Fibroblast of skin of right quadriceps (primary cell): ENCODE measurements at regions not wholly inside any gene's neighbourhood (a gene's known extent, or its start where the extent isn't known, plus 50 kb on each side); places are given as distances from the start of the nearest gene placed in this dataset.

Experiments used
- DNase-seq: peaks from one replicate; pipeline ENCODE4 v3.0.0-alpha.2; 2013

DNA sequence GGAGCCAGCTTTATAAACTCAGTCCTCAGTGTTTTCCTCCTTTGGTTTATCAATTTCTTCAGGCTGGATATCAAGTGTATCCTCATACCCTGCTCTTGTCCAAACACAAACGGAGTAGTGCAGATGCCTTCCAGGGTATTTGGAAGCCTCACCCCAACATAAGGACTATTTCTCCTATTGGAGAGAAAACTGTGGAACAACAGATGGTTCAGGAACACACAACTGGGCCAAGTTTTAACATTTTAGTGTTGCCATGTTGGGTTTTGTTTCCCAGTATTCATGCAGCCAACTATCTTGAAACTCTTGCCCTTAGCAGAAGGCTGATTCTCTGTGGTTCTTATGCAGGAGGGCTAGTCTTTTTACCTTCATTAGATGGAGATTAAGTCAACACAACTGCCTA, 398.1 kb downstream of the GABRB3 start:
- DNase-seq: no peak

DNA sequence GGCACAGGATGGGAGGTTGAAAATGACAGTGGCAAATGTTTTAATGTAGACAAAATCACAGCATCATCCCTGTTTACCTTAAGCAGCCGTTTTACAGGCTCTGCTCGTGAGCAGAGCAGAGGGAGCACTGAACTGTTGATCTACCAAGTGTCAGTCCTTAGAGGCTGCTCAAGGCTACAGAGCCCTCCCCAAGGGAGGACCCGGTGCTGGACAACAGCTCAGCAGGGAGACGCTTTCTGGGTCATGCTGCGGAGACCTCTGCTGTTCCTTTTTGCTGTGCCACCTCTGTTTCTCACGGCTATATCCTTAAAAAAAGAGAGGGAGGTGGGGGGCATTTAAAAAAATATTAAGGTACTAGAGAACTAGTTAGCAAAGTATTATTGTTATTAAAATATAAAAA, 400.2 kb downstream of the GABRB3 start:
- no peak for DNase-seq

GRCh38 chr15:26365077-26365476, 407.8 kb downstream of the GABRB3 start:
- no peak for DNase-seq

DNA sequence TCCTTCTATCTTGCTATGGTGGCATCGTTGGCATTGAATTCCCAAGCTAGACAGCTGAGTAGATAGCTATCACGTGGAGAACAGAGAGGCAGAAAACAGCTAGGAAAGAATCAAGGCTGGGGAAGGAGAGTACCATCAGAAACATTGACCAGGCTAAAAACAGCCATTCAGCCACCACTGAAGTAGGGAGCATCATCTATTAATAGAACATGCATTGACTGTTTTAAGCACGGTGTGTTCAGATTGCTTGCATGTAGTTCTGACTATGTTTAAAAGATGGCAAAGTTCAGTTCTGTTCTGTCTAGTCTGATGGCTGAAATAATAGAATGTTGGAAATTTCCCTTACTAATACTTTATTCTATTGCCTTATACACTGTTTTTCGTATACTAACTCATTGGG, 413.0 kb downstream of the GABRB3 start:
- DNase-seq: no peak

DNA sequence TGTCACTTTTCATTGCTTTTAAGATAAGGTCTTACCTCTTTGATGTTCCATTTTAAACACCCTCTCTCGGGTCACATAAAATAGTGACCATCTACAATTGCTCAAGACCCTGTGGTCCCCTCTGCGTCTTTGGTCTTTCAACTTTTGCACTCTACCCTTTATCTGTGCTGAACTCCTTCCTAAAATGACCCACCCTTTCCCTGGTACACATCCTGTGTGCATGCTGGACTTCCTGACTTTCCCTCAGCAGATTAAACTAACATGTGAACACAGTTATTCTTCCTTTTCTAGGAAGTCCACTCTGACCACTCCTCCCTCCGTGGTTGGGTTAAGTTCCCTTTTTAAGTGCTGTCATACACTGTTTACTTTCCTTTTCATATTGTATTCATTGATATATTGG, 414.2 kb downstream of the GABRB3 start:
- no peak for DNase-seq

DNA sequence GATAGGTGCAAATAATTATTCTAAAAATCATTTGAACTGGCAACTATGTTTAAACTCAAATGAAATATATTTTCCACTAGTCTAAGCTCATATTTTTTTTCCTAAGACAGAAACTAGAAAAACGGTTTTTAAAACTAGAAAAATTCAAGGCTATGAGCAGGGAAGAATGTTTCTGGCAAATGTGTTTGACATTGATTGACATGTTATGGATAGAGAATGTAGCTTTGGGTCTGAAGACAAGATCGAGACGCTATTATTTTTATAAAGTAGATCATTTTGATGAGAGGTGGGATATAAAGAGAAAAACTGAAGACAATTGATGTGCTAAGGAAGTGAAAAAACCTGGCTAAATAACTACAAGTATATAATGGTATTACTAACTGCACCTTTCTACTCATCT, 415.2 kb downstream of the GABRB3 start:
- DNase-seq: no peak

DNA sequence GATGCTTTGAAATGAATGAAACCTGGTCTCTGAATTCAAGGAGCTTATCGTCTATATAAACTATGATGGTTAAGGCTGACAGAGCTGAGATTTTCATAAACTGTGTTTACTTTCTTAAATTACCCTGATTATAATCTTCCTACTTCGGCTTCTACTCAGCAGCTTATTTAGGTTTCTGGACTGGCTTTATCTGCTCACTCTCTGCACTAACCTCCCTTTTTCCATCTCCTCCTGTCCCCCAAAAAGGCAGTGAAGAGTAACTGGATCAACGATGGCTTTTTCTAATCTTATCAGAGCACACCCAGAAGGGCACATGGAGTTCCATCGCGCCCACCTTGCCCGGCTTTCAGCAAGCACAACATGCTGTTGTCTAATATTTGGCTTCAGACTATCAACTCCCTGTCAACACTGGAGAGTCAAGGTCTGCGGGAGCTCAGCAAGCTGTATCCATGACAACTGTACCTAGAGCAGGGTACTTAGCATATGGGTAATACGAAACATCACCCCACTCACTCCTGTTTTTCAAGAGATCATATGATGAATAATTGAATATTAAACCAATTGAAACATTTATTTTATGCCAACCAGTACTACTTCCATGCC, 417.3 kb downstream of the GABRB3 start:
- no peak for DNase-seq

- no peak for DNase-seq
Observed at GRCh38 chr15:26352909-26353308, 420.0 kb downstream of the GABRB3 start.

- no peak for DNase-seq
Observed at GRCh38 chr15:26352406-26352805, 420.5 kb downstream of the GABRB3 start.

- DNase-seq: no peak
Observed at GRCh38 chr15:26325495-26325894, 447.4 kb downstream of the GABRB3 start.

- no peak for DNase-seq
Observed at GRCh38 chr15:26323566-26323965, 449.3 kb downstream of the GABRB3 start.

GRCh38 chr15:26318689-26319088, 454.2 kb downstream of the GABRB3 start:
- no peak for DNase-seq

GRCh38 chr15:26314577-26314976, 451.4 kb upstream of the ATP10A start:
- no peak for DNase-seq

GRCh38 chr15:26311710-26312236, 448.6 kb upstream of the ATP10A start:
- no peak for DNase-seq

GRCh38 chr15:26298659-26299170, 435.6 kb upstream of the ATP10A start:
- peak; percentile 30 for DNase-seq

GRCh38 chr15:26298010-26298658, 435.0 kb upstream of the ATP10A start:
- DNase-seq: no peak

DNA sequence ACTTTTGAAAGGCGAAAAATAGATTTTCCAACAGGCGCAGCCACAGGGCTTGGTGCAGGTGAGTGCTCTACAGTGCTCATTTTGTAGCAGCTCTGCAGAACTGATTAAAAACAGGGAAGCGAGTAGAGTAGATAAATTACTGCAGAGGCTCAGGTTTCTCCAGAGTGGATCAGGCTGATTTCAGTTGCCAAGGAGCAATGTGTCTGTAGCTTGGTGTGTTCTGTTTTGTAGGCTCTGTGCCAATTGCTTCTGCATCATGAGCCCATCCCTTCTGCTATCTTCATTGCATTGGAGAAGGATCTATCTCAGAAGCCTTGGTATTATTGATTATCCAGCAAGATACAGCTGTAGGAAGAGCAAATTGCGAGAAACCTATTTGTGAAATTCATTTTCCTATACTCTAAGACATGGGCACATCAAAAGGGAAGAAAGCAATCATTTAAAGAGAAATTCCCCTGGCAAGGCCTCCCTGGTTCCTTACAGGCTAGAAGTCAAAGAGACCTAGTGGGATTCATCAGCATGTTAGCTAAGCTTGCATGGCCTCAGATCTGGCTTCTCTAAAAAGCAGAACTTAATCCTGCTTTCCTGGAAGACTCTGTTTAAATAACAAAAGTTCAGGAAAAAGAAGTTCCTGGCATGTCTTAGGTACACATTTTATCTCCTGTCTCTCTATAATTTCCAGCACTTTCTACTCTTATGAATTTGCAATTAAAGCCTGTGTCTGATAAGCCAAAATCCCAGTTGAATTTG, 432.4 kb upstream of the ATP10A start:
- no peak for DNase-seq

- DNase-seq: no peak
Observed at GRCh38 chr15:26294059-26294689, 431.0 kb upstream of the ATP10A start.

- DNase-seq: no peak
Observed at GRCh38 chr15:26287381-26287780, 424.3 kb upstream of the ATP10A start.

DNA sequence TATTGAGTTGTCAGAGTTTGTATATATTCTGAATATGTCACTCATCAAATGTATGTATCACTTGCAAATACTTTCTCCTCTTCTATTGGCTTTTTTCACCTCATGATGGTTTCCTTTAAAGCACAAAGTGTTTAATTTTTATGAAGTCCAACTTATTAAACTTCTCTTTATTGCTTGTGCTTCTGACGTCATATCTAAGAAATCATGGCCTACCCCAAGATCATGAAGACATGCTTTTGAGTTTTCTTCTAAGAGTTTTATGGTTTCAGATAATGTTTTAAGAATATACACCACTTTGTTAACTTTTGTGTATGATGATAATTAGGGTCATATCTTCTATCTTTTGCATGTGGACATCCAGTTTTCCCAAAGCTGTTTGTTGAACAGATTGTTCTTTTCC, 417.2 kb upstream of the ATP10A start:
- DNase-seq: no peak

GRCh38 chr15:26261966-26262365, 398.8 kb upstream of the ATP10A start:
- no peak for DNase-seq

DNA sequence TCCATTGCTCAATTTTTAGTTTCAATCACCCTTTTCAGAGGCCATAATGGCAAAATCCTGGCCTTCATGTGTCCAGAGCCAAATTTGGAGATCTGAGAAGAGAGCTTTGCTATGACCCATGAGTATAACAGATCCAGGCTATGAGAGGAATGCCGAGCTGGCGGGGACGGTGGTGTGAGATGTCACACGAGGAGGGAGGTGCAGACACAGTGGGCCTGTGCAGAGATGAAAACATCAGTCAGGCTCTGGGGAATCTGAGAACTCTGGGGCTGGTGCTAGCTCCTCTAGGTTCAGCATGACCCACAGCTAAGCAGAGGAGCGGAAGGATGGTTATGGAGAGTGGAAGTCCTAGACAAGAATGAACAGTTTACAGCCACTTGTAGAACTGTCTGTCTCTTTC, 398.3 kb upstream of the ATP10A start:
- DNase-seq: no peak

- peak; percentile 35 for DNase-seq
Observed at GRCh38 chr15:26260517-26261133, 397.5 kb upstream of the ATP10A start.
